MM.1S (cell line): ENCODE measurements at regions not wholly inside any gene's neighbourhood (a gene's known extent, or its start where the extent isn't known, plus 50 kb on each side); places are given as distances from the start of the nearest gene placed in this dataset.
"Not testable (repeated sequence)": the region's sequence is repeated elsewhere in the genome, so short reads cannot be mapped to it uniquely, and the experiment has no call there.

Source experiments
- DNase-seq: peaks from one replicate; pipeline ENCODE4 v3.0.0-alpha.2; 2015
- H2AFZ ChIP-seq: fragments of 300-600 bp; sonication (generic); 2 replicates; pipeline ENCODE4 v1.6.0; 2016; ENCODE audit warnings: antibody characterized with exemption, low read length
- H3F3A ChIP-seq: fragments of 300-600 bp; sonication (generic); 2 replicates; pipeline ENCODE4 v1.6.1; 2016; ENCODE audit warnings: mild to moderate bottlenecking, antibody characterized with exemption, low read length, moderate library complexity, mixed read lengths; ENCODE audit not compliant: insufficient read depth
- H3K27ac ChIP-seq: fragments of 300-600 bp; sonication (generic); 2 replicates; pipeline ENCODE4 v1.5.1; 2016; ENCODE audit warnings: mild to moderate bottlenecking, low read length
- H3K27me3 ChIP-seq: fragments of 300-600 bp; sonication (generic); replicated peaks from 2 replicates; pipeline ENCODE4 v1.6.0; 2016; ENCODE audit warnings: low read length; ENCODE audit not compliant: insufficient read depth
- H3K36me3 ChIP-seq: fragments of 300-600 bp; sonication (generic); replicated peaks from 2 replicates; pipeline ENCODE4 v1.6.1; 2016; ENCODE audit warnings: mild to moderate bottlenecking, low read length, mixed read lengths; ENCODE audit not compliant: insufficient read depth
- H3K4me1 ChIP-seq: fragments of 300-600 bp; sonication (generic); 2 replicates; pipeline ENCODE4 v1.6.1; 2016; ENCODE audit warnings: low read length, mixed read lengths
- H3K4me2 ChIP-seq: fragments of 300-600 bp; sonication (generic); 2 replicates; pipeline ENCODE4 v1.6.0; 2016; ENCODE audit warnings: low read depth, low read length
- H3K4me3 ChIP-seq: fragments of 300-600 bp; sonication (generic); 2 replicates; pipeline ENCODE4 v1.5.1; 2016; ENCODE audit warnings: low read length, mixed read lengths
- H3K79me2 ChIP-seq: fragments of 300-600 bp; sonication (generic); 2 replicates; pipeline ENCODE4 v1.6.1; 2016; ENCODE audit warnings: mixed run types, low read length, mixed read lengths
- H3K9ac ChIP-seq: fragments of 300-600 bp; sonication (generic); 2 replicates; pipeline ENCODE4 v1.6.1; 2016; ENCODE audit warnings: low read length, mixed read lengths
- H3K9me2 ChIP-seq: fragments of 300-600 bp; sonication (generic); replicated peaks from 2 replicates; pipeline ENCODE4 v1.6.1; 2016; ENCODE audit warnings: mild to moderate bottlenecking, low read length, mixed read lengths; ENCODE audit not compliant: insufficient read depth
- H3K9me3 ChIP-seq: fragments of 300-600 bp; sonication (generic); replicated peaks from 2 replicates; pipeline ENCODE4 v1.6.1; 2016; ENCODE audit warnings: mild to moderate bottlenecking, low read length, mixed read lengths; ENCODE audit not compliant: insufficient read depth
- H4K20me1 ChIP-seq: fragments of 300-600 bp; sonication (generic); 2 replicates; pipeline ENCODE4 v1.6.1; 2016; ENCODE audit warnings: mild to moderate bottlenecking, low read length, moderate library complexity, mixed read lengths; ENCODE audit not compliant: insufficient read depth
- EZH2 ChIP-seq: fragments of 300-600 bp; sonication (generic); optimal IDR thresholded peaks from 2 replicates; pipeline ENCODE3; 2017; ENCODE audit warnings: low read depth, mild to moderate bottlenecking, antibody characterized with exemption, low read length, mixed read lengths
- EZH2phosphoT487 ChIP-seq: fragments of 300-600 bp; sonication (generic); IDR thresholded peaks from 2 replicates; pipeline ENCODE4 v1.6.1; 2018; ENCODE audit warnings: antibody characterized with exemption, low read length
- TF ChIP-seq, protein P1 (sequence below): fragments of 300-600 bp; sonication (generic); IDR thresholded peaks from 2 replicates; pipeline ENCODE4 v1.5.1; 2016; ENCODE audit warnings: antibody characterized with exemption, low read length, mixed read lengths

DNA sequence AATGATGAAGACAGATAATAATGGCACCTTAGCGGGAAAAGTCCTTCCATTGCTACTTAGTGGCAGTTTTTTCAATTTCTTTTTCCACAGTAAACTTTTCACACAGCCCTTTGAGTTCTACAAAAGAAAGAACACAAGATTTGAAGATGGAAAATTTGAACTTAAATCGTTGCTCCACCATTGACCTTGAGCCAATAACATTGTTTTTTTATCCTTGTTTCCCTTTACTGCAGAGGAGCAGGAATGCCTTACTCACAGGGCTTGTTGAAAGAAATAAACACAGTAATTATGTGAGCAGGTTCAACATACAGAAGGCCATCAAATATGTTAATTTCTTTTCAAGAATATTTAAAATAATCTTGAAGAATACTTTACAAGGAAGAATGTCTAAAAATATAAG lies 181.5 kb upstream of the KRR1 start:
- Histone ChIP-seq H3K9me2 (no peaks in the 10 kb centered on the region), H3K27ac (no peak overlapping the region), H3K36me3 (no peaks in the 10 kb centered on the region), H3F3A (no peaks in the 10 kb centered on the region), H2AFZ (no peak overlapping the region), H3K9ac (no peak overlapping the region), H3K4me3 (no peak overlapping the region), H3K27me3 (no peaks in the 10 kb centered on the region), H4K20me1 (no peaks in the 10 kb centered on the region), H3K4me1 (no peaks in the 10 kb centered on the region), H3K4me2 (no peak overlapping the region), H3K79me2 (no peaks in the 10 kb centered on the region), H3K9me3 (no peaks in the 10 kb centered on the region)
- TF ChIP-seq EZH2phosphoT487: no peak
- TF ChIP-seq EZH2: no peak
- TF ChIP-seq, protein P1, sequence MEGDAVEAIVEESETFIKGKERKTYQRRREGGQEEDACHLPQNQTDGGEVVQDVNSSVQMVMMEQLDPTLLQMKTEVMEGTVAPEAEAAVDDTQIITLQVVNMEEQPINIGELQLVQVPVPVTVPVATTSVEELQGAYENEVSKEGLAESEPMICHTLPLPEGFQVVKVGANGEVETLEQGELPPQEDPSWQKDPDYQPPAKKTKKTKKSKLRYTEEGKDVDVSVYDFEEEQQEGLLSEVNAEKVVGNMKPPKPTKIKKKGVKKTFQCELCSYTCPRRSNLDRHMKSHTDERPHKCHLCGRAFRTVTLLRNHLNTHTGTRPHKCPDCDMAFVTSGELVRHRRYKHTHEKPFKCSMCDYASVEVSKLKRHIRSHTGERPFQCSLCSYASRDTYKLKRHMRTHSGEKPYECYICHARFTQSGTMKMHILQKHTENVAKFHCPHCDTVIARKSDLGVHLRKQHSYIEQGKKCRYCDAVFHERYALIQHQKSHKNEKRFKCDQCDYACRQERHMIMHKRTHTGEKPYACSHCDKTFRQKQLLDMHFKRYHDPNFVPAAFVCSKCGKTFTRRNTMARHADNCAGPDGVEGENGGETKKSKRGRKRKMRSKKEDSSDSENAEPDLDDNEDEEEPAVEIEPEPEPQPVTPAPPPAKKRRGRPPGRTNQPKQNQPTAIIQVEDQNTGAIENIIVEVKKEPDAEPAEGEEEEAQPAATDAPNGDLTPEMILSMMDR: no peak
- DNase-seq: no peak

DNA sequence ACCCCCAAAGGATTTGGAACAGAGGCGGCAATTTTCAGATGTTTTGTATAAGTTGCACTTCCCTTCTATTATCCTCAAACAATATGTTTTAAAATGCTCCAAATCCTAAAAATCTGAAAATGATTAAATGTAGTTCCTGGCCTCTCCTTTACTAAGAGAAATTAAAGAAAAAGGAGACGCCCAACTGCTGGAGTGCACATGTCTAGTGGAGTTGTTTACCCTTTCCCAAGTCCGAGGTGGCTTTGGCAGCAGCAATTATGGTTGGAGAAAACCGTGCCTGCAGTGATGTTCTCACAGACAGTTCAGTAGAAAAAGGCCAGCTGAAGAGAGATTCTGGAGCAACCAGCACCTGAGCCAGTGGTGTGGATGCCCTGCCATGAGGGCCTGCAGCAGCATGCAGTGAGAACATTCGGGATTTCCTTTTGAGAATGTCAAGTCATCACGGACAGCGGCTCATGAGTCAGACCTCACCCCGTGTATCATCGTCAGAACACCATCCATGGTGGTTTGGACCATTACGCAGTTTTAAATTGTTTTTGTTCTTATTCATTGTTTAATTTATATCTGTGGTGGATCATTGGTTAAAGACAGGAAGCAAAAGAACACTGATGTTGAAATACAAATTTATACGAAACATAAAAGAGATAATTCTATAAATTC lies 179.0 kb upstream of the KRR1 start:
- Histone ChIP-seq H3K36me3 (no peaks in the 10 kb centered on the region), H3K9me3 (no peaks in the 10 kb centered on the region), H3K79me2 (no peaks in the 10 kb centered on the region), H4K20me1 (no peaks in the 10 kb centered on the region), H3K9me2 (no peaks in the 10 kb centered on the region), H3K27ac (no peak overlapping the region), H2AFZ (no peak overlapping the region), H3K4me3 (no peak overlapping the region), H3K4me1 (no peaks in the 10 kb centered on the region), H3K9ac (no peak overlapping the region), H3K4me2 (no peak overlapping the region), H3K27me3 (no peaks in the 10 kb centered on the region), H3F3A (no peaks in the 10 kb centered on the region)
- no peak for TF ChIP-seq EZH2
- TF ChIP-seq EZH2phosphoT487: no peak
- TF ChIP-seq, protein P1: no peak
- DNase-seq: no peak

DNA sequence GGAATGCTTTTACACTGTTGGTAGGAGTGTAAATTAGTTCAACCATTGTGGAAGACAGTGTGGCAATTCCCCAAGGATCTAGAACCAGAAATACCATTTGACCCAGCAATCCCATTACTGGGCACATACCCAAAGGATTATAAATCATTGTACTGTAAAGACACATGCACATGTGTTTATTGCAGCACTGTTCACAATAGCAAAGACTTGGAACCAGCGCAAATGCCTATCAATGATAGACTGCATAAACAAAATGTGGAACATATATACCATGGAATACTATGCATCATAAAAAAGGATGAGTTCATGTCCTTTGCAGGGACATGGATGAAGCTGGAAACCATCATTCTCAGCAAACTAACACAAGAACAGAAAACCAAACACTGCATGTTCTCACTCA lies 174.8 kb upstream of the KRR1 start:
- not testable (repeated sequence) for H3K9me2 ChIP-seq, H3K27ac ChIP-seq, H4K20me1 ChIP-seq, DNase-seq, H3K9ac ChIP-seq, H3K79me2 ChIP-seq, H3F3A ChIP-seq, H3K4me3 ChIP-seq, H3K9me3 ChIP-seq, H3K4me1 ChIP-seq, H3K4me2 ChIP-seq, H3K27me3 ChIP-seq, H2AFZ ChIP-seq, H3K36me3 ChIP-seq

DNA sequence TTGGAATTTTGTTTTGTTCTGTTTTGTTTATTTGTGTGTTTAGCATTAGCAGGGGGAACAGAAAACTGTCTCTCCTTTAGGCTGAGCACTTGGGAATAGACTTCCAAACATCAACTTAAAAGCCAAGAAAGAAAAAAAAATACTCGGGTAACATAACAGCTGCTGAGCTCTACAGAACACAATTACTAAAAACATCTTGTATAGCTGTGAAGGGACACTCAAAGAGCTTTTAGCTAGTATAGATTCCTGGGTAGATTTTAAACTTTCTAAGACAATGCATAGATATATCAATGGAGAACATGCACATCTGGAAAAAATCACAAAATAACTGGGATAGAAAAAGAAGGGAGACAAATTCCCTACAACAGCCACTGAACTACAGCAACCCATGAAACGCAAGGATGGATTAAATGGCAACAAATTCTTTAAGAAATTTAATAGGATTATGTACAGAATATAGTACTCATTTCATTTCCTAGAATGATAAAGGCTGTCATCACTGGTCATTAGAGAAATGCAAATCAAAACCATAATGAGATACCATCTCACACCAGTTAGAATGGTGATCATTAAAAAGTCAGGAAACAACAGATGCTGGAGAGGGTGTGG lies 174.3 kb upstream of the KRR1 start:
- no peak overlapping the region for H2AFZ ChIP-seq

More for the DNA sequence above, 174.3 kb upstream of the KRR1 start:
- Histone ChIP-seq H3K36me3 (no peaks in the 10 kb centered on the region), H3K9ac (no peak overlapping the region), H3K27ac (no peak overlapping the region), H3F3A (no peaks in the 10 kb centered on the region), H3K4me2 (no peak overlapping the region), H3K27me3 (no peaks in the 10 kb centered on the region), H4K20me1 (no peaks in the 10 kb centered on the region), H3K9me2 (no peaks in the 10 kb centered on the region), H3K4me1 (no peaks in the 10 kb centered on the region), H3K9me3 (no peaks in the 10 kb centered on the region), H3K79me2 (no peaks in the 10 kb centered on the region), H3K4me3 (no peak overlapping the region)
- no peak for TF ChIP-seq EZH2phosphoT487
- TF ChIP-seq, protein P1: no peak
- TF ChIP-seq EZH2: no peak
- no peak for DNase-seq
